ENCODE measurements at regions not wholly inside any gene's neighbourhood (a gene's known extent, or its start where the extent isn't known, plus 50 kb on each side); places are given as distances from the start of the nearest gene placed in this dataset.

DNA sequence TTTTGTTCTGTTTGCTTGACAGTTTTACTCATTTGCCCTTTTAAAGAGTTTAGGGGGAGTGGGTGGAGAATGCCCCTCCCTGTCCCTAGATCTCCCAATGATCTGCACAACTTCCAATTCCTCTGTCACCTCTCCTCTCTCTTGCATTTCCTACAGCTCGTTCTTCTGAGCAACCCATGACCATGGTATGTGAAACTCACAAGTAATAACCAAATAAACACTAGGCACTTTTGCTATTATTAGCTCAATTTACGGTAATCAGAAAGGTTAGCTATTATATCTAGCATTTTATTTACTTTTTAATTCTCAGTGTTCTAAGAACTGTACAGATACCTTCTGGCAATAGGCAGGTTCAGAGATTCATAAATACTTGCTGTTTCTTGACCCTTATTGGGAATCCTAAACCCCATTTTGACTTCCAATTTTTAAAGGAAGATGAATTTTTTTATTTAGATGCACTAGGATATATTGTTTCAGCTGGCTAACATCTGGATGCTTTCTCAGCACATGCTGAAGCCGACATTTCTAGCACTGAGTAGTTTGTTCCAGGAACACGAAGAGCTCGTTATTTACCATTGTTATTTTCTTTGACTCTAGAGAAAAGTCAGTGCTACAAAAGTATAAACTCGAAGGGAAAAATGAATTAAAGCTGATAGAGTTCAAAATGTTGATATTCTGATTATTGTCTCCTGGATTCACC lies 194.7 kb upstream of the TLL1 start:
- no peak for DNase-seq

DNA sequence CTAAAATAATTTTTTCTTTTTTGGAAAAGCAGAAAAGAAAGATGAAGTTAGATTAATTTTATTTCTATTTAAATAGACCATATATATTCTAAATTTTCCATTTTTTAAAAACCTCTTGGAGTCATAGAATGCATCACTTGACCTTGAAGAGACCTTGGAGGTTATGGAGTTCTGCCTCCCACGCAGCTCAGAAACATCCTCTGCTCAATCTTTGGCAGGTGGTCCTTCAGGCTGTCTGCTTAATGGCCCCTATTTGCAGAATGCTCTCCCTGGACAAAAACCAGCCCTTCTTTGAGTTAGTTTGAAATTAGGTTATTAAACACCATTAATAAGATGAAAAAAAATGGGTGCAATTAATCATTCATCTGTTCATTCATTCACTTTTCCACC lies 194.1 kb upstream of the TLL1 start:
- DNase-seq: no peak

- DNase-seq: no peak
These were observed 192.2 kb upstream of the TLL1 start for GRCh38 chr4:165680821-165681220.

GRCh38 chr4:165682611-165683010 lies 190.4 kb upstream of the TLL1 start:
- no peak for DNase-seq

- no peak for DNase-seq
These were observed 188.7 kb upstream of the TLL1 start for GRCh38 chr4:165684177-165684805.

DNA sequence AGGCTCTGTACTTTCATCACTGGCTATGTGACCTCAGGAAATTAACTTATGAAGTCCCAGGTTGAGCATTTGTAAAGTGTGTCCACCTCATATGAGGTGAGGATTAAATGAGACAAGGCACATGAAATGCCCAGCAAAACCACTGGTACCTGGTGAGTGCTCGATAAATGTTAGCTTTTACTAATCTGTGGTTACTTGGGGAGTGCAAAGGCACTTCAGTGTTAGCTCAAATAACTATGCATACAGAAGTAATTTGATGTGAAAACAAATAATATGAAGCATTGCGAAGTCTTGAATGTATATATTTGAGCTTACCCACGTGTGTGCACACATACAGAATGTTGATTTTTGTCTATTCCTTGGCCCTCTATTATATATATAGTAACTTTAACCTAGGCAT lies 186.3 kb upstream of the TLL1 start:
- DNase-seq: no peak

DNA sequence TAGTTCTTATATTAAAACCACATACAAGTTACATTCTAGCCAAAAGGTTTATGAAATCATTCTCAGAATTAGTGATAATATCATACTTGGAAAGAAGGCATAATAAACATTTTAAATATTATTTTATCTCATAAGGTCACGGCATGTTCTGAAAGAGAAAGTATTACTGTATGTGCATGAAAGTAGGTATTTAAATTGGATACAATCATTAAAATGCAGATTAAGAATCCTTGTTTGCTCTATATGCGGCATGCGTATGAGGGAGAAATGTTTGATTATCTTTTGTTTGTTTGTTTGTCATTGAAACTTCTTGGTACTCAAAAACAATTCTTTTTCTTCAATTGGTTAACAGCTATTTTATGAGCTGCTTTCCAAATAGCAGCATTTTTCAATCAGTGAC lies 183.9 kb upstream of the TLL1 start:
- DNase-seq: no peak

GRCh38 chr4:165692082-165692481 lies 181.0 kb upstream of the TLL1 start:
- DNase-seq: no peak

DNA sequence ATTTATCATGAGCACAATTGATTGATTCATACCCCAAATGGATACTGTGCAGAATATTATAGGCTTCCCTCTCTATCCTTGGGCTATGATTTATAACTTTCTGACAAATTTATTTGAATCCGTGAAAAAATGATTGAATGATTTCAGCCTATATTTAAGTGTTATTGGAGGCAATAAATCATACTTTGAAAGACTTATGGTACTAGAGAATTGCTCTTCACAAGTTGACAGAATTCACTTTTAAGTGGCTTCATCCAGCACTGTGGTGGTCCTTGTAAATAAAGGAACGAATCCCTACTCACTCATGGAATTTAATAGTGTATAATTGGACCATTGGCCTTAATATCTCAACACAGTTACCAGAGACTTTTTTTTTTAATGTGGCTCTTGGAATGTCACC lies 174.8 kb upstream of the TLL1 start:
- DNase-seq: no peak

DNA sequence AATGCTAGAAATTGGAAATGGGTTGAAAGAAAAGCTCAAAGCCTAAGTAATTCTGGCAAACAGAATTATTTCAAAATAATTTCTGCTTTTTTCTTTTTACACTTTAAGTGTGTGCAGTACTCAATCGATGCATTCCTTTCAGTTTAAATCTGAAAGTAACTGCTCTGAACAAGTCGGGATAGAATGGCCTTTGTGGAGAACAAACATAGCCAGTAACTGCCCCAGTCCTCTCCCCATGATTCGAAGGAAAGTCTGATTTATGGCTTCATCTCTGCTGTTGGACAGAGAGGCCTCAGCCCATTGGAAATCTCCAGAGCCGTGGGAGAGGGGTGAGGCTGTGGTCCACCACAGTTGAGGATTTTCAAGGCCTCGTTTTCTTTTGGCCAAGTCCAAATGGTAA lies 174.0 kb upstream of the TLL1 start:
- no peak for DNase-seq

GRCh38 chr4:165700855-165701254 lies 172.2 kb upstream of the TLL1 start:
- DNase-seq: no peak

- no peak for DNase-seq
These were observed 165.9 kb upstream of the TLL1 start for GRCh38 chr4:165707128-165707527.

DNA sequence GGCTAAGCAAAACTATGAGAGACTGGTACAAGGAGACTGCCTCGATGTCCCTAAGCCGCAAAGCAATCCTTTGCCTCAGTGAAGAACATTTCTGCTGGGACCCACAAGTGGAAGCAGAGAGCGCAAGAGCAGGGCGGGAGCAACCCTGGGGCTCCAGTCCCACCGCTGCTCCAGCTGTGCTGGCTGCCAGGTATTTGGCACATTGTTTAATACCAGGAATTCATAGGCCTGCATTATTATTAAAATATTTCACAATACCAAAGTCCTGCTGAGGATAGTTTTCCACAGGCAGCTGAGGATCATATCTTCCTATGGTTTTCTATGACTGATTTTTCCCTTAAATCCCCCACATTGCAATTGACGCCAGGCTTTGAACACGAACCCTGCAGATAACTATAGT lies 163.5 kb upstream of the TLL1 start:
- no peak for DNase-seq

GRCh38 chr4:165709973-165710526 lies 163.0 kb upstream of the TLL1 start:
- no peak for DNase-seq

GRCh38 chr4:165711436-165711835 lies 161.6 kb upstream of the TLL1 start:
- DNase-seq: no peak

DNA sequence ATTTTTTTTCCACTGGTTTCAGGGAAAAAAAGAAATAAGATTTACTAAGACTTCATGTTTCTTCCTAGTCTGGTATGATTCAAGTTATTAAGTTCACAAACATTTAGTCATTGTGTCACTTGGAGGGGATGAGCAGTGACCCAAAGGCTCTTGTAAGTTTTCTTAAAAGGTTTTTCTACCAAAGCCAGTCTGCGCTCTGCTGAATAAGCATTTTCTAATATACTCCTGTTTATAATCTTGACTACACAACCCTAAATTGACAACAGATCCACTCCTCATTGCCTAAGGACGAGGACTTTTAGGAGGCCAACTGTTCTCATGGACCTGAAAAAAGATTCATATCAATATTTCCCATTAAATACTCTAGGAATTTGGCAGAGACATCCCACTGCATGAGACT lies 161.1 kb upstream of the TLL1 start:
- DNase-seq: no peak

- DNase-seq: no peak
These were observed 158.4 kb upstream of the TLL1 start for GRCh38 chr4:165714650-165715049.

GRCh38 chr4:165715211-165715610 lies 157.8 kb upstream of the TLL1 start:
- no peak for DNase-seq

DNA sequence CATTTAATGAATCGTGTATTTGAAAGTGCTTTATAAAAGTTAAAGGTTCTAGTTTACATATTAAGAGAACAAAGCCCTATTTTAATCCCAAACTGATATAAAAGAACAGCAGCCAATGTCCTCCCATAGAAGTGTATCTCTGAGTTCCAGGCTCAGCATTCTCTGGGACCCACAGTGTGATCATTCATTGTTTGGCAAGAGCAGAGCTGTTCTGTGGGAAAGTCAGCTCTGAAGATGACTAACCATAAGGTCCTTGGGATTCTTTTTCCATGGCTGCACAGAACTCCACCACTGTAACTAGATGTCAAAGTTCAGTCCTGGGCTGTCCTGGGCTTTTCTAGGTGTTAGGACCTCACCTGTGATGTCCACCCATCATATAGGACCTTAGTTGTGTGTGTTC lies 157.0 kb upstream of the TLL1 start:
- no peak for DNase-seq

GRCh38 chr4:165716472-165716871 lies 156.6 kb upstream of the TLL1 start:
- DNase-seq: no peak

DNA sequence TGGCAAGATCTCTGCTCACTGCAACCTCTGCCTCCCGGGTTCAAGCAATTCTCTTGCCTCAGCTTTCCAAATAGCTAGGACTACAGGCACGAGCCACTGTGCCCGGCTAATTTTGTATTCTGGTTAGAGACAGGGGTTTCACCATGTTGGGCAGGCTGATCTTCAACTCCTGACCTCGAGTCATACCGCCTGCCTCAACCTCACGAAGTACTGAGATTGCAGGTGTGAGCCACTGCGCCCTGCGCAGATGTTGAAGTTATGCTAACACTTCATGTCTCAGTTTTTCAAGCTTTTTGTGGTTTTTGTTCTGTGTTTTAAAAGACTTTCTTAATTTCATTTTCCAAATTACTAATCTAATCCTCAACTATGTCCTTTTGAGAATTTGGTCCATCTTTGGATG lies 154.4 kb upstream of the TLL1 start:
- no peak for DNase-seq

DNA sequence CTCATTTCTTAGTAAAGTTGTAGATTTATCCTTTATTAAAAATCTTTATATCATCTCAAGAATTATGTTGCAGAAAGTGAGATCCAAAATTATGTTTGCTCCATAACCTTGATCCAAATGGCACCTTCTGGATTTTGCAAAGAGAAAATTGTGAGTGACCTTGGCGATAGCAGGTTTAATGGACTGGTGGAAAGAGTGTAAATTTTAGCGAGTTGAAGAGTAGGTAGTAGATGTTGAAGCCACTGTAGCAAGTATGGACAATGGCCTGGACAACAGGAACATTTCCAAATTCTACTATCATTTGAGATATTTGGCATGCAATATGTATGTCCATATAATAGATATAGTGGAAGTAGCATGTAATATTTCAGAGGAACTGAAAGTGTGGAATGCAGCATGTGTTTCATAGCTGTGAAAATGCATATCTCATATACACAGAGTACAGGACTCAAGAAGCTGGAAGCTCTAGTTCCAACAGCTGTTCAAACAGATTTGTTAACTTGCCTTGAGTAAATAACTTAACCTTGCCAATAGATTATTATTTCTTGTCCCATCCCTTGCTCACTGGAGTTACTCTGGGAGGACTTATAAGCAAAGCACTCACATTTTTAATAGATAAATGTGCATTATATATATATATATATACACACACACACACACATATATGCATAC lies 152.5 kb upstream of the TLL1 start:
- DNase-seq: no peak

DNA sequence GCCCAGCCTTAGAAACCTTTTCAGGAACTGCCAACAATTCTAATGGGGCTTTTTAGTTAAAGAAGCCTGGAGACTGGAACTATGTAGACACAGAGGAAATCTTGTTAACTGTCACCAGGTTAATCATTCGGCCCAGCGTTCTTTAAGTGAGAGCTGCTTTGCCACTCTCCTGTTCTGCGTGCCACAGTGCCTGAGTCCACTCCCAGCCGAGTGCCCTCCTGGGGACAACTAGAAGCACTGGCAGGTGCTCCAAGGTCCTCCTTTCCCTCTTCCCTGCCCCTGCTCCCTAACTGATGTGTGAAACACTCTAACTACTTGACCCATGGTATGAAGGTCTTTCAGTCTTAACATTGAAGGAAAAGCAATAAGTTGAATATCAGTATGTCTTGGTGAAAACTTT lies 151.2 kb upstream of the TLL1 start:
- no peak for DNase-seq

All from NCI-H1694 (cell line).